Progenitor cell of endocrine pancreas (in vitro differentiated cells): ENCODE measurements at regions not wholly inside any gene's neighbourhood (a gene's known extent, or its start where the extent isn't known, plus 50 kb on each side); places are given as distances from the start of the nearest gene placed in this dataset.
"Not testable (repeated sequence)": the region's sequence is repeated elsewhere in the genome, so short reads cannot be mapped to it uniquely, and the experiment has no call there.

Experiments used
- DNase-seq: peaks from one replicate; pipeline ENCODE4 v3.0.0; 2021; ENCODE audit warnings: low spot score; ENCODE audit not compliant: unreplicated experiment
- H3K27ac Mint-ChIP-seq: 2 replicates; pipeline ENCODE4 v1.8.0; 2021; ENCODE audit warnings: mild to moderate bottlenecking, moderate library complexity, mixed read lengths
- H3K27me3 Mint-ChIP-seq: 2 replicates; pipeline ENCODE4 v1.8.0; 2021; ENCODE audit warnings: mixed read lengths
- H3K36me3 Mint-ChIP-seq: 2 replicates; pipeline ENCODE4 v1.8.0; 2022; ENCODE audit warnings: mixed read lengths; ENCODE audit not compliant: insufficient read depth
- H3K4me1 Mint-ChIP-seq: 2 replicates; pipeline ENCODE4 v1.8.0; 2021; ENCODE audit warnings: low read depth, mixed read lengths
- H3K4me3 Mint-ChIP-seq: 2 replicates; pipeline ENCODE4 v1.8.0; 2021; ENCODE audit warnings: low read depth, mild to moderate bottlenecking, moderate library complexity, mixed read lengths
- H3K9me3 Mint-ChIP-seq: 2 replicates; pipeline ENCODE4 v1.8.0; 2021; ENCODE audit warnings: low read depth, mixed read lengths
- CTCF ChIP-seq: fragments of 200-600 bp; sonication (generic); IDR thresholded peaks from one replicate; pipeline ENCODE4 v1.5.0; 2021; ENCODE audit warnings: antibody characterized with exemption, mild to moderate bottlenecking; ENCODE audit not compliant: unreplicated experiment

DNA sequence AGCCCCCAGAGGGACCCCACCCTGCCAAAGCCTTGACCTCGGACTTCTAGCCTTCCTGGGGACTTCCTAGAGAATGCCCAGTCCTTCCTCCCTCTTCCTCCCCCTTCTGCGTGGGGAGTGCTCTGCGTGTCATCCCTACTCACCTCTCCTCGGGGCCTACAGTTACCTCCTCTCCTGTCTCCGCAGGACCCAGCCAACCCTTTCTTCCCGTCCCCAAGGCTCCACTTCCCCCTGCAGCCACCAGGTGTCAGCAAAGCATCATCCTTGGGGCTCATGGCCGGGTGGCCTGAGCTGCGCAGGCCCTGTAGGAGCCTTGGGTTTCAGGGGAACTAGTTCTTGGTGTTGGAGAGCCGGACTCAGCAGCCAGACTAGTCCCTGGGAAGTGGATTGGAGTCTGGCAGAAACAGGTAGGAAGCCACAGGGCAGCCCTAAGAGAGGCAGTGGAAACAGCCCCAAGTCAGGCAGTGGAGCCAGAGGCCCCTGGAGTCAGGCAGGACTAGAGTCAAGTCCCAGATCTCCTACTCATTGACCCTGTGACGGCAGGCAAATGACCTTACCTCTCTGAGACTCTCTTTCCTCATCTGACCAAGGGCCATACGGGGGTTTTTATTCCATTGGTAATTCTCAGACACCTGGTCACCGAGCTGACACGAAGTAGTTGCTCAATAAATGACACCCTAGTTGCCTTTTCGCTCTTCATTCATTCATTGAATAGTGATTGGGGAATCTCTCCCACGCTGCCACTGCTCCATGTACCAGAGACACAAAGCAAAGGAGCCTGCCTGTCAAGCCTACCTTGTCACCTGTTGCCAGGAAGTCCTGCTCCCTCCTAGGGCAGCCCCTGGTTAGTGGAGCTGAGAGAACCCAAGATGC is 101.8 kb upstream of the GRK3 start:
- peaks cover 28% of the 10 kb centered on the region for H3K36me3 Mint-ChIP-seq
- not testable (repeated sequence) for H3K27me3 Mint-ChIP-seq, H3K4me1 Mint-ChIP-seq, H3K9me3 Mint-ChIP-seq, H3K4me3 Mint-ChIP-seq
- TF ChIP-seq CTCF, result peak; percentile 96
- DNase-seq, result peak; percentile 78
- peak overlapping the region; percentile 70 for H3K27ac Mint-ChIP-seq

GRCh38 chr22:25463347-25463628 is 101.2 kb upstream of the GRK3 start:
- H3K27me3 Mint-ChIP-seq, H3K27ac Mint-ChIP-seq: not testable (repeated sequence)

GRCh38 chr22:25464326-25464725 is 100.1 kb upstream of the GRK3 start:
- H3K4me1 Mint-ChIP-seq, H3K27ac Mint-ChIP-seq, DNase-seq, H3K9me3 Mint-ChIP-seq, H3K4me3 Mint-ChIP-seq, H3K27me3 Mint-ChIP-seq: not testable (repeated sequence)
- H3K36me3 Mint-ChIP-seq, result peaks cover 25% of the 10 kb centered on the region

More at GRCh38 chr22:25463347-25463628, 101.2 kb upstream of the GRK3 start:
- H3K4me3 Mint-ChIP-seq, H3K4me1 Mint-ChIP-seq, DNase-seq, H3K9me3 Mint-ChIP-seq: not testable (repeated sequence)
- peaks cover 28% of the 10 kb centered on the region for H3K36me3 Mint-ChIP-seq

- no peak overlapping the region for H3K27ac Mint-ChIP-seq
- no peaks in the 10 kb centered on the region for H3K4me1 Mint-ChIP-seq
- H3K36me3 Mint-ChIP-seq, result peaks cover 16% of the 10 kb centered on the region
- H3K4me3 Mint-ChIP-seq, result no peak overlapping the region
- no peak for DNase-seq
- no peaks in the 10 kb centered on the region for H3K27me3 Mint-ChIP-seq
- no peak for TF ChIP-seq CTCF
- no peaks in the 10 kb centered on the region for H3K9me3 Mint-ChIP-seq
Measured at GRCh38 chr22:25465949-25466348, 98.5 kb upstream of the GRK3 start.

DNA sequence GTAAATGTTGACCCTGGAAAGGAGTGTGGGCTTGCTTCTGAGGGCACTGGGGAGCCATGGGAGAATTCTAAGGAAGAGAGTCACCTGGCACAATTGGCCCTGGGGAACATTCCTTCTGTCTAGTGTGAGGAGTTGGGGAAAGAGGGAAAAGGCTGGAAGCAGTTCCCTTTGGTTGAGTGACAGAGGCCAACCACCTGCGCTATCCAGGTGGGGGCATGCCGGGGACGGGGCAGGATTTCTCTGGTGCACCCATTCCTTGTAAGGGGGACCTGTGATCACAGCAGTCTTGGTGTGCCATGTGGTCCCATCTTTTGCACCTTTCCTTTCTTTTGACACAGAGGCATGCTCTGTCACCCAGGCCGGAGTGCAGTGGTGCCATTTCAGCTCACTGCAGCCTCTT is 92.1 kb upstream of the GRK3 start:
- no peak overlapping the region for H3K4me3 Mint-ChIP-seq
- H3K27ac Mint-ChIP-seq, result no peak overlapping the region
- H3K27me3 Mint-ChIP-seq, result no peaks in the 10 kb centered on the region

More for the DNA sequence above, 92.1 kb upstream of the GRK3 start:
- DNase-seq, result no peak
- Mint-ChIP-seq H3K36me3 (peaks cover 10% of the 10 kb centered on the region), H3K9me3 (no peaks in the 10 kb centered on the region), H3K4me1 (no peaks in the 10 kb centered on the region)
- no peak for TF ChIP-seq CTCF
